DOHH2 (cell line): ENCODE measurements at regions not wholly inside any gene's neighbourhood (a gene's known extent, or its start where the extent isn't known, plus 50 kb on each side); places are given as distances from the start of the nearest gene placed in this dataset.

Experiments
- CTCF ChIP-seq: fragments of 200-600 bp; sonication (generic); IDR thresholded peaks from one replicate; pipeline ENCODE4 v1.5.1; 2014; ENCODE audit warnings: antibody characterized with exemption, mild to moderate bottlenecking, low read depth, low read length; ENCODE audit not compliant: poor library complexity, severe bottlenecking
- EZH2phosphoT487 ChIP-seq: fragments of 200-600 bp; sonication (generic); IDR thresholded peaks from 2 replicates; pipeline ENCODE4 v1.6.1; 2017; ENCODE audit warnings: borderline replicate concordance, mild to moderate bottlenecking, antibody characterized with exemption, low read length, moderate library complexity, mixed read lengths

- TF ChIP-seq CTCF (no peak), EZH2phosphoT487 (no peak)
Observed at GRCh38 chr4:111718763-111719559, 426.3 kb upstream of the FAM241A start.
